ENCODE measurements at regions not wholly inside any gene's neighbourhood (a gene's known extent, or its start where the extent isn't known, plus 50 kb on each side); places are given as distances from the start of the nearest gene placed in this dataset.

DNA sequence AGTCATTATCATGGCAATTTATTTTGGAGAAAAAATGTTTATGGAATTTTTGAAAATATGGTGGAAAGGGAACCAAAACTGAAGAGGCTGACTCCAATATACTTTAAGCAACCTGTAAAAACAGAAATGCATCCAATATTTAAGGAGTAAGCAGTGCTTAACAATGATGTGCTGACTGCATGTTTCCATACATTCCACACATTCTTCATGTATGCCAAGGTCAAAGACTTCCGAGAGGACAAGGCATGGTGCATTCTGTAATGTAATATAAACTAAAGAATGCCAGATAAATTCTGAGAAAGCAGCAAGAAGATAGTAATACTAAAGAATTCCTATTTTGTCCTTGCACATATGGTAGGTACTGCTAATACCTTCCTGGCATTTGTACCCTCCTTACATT is 2015.9 kb upstream of the CDH9 start:
- Histone ChIP-seq H3K4me1 (ENCODE audit: control insufficient read depth in 1 of 2, insufficient read depth in 2 of 2, low read length in 2 of 2) (no peaks in the 10 kb centered on the region), H3K27me3 (ENCODE audit: insufficient read depth, low read length) (no peaks in the 10 kb centered on the region), H3K14ac (ENCODE audit: low read length) (no peak overlapping the region), H2BK12ac (ENCODE audit: low read length) (no peak overlapping the region), H4K12ac (ENCODE audit: low read depth, low read length) (no peak overlapping the region), H3K36me3 (ENCODE audit: control insufficient read depth in 1 of 2, insufficient read depth in 2 of 2, low read length in 2 of 2) (no peaks in the 10 kb centered on the region), H4K8ac (ENCODE audit: low read depth, low read length) (no peak overlapping the region), H2AFZ (ENCODE audit: insufficient read depth, low read length, poor library complexity) (no peak overlapping the region), H3K9me3 (ENCODE audit: insufficient read depth, low read depth, low read length) (no peaks in the 10 kb centered on the region), H3K9ac (ENCODE audit: low read length) (no peak overlapping the region), H3K4me3 (ENCODE audit: low read depth, low read length) (no peak overlapping the region), H3K79me2 (ENCODE audit: control insufficient read depth, insufficient read depth, low read length, poor library complexity) (no peaks in the 10 kb centered on the region), H2BK5ac (ENCODE audit: low read depth, low read length, poor library complexity) (no peak overlapping the region), H3K4ac (ENCODE audit: low read depth, low read length) (no peak overlapping the region), H3K27ac (ENCODE audit: low read depth, low read length) (no peak overlapping the region), H2AK5ac (ENCODE audit: low read length) (no peak overlapping the region), H2BK120ac (ENCODE audit: insufficient read depth, low read length, poor library complexity) (no peak overlapping the region), H3K79me1 (ENCODE audit: low read length) (no peaks in the 10 kb centered on the region), H3K4me2 (ENCODE audit: low read length) (no peak overlapping the region), H3K23ac (ENCODE audit: low read length) (no peak overlapping the region), H4K91ac (ENCODE audit: low read depth, low read length) (no peak overlapping the region), H3K18ac (ENCODE audit: low read length) (no peak overlapping the region)
- no peak for DNase-seq
- no CpG with 5 or more reads among the region's 1 CpG for WGBS (ENCODE audit: extremely low coverage, insufficient coverage, insufficient read length)

DNA sequence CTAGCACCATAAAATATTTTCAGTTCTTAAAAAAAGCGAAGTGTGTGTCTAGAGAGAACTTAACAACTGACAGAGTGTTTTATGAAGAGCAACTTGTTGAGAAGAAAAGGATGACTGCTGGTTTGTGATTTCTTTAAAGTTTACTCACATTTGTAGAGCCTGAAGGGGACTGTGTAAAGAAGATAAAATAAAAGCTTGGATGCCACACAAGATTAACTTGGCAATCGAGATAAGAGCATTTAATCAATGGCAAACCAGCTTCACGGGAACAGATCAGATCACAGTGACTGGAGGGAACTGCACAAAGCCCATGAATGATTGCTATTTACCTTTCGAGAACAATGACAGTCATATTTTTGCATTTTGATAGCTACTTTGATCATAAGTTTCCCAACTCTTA is 2013.1 kb upstream of the CDH9 start:
- Histone ChIP-seq H3K14ac (ENCODE audit: low read length) (no peak overlapping the region), H3K4me2 (ENCODE audit: low read length) (no peak overlapping the region), H3K4me3 (ENCODE audit: low read depth, low read length) (no peak overlapping the region), H3K9ac (ENCODE audit: low read length) (no peak overlapping the region), H2BK12ac (ENCODE audit: low read length) (no peak overlapping the region), H4K12ac (ENCODE audit: low read depth, low read length) (no peak overlapping the region), H3K9me3 (ENCODE audit: insufficient read depth, low read depth, low read length) (no peaks in the 10 kb centered on the region), H3K36me3 (ENCODE audit: control insufficient read depth in 1 of 2, insufficient read depth in 2 of 2, low read length in 2 of 2) (no peaks in the 10 kb centered on the region), H3K4me1 (ENCODE audit: control insufficient read depth in 1 of 2, insufficient read depth in 2 of 2, low read length in 2 of 2) (no peaks in the 10 kb centered on the region), H2AK5ac (ENCODE audit: low read length) (no peak overlapping the region), H4K91ac (ENCODE audit: low read depth, low read length) (no peak overlapping the region), H4K8ac (ENCODE audit: low read depth, low read length) (no peak overlapping the region), H2AFZ (ENCODE audit: insufficient read depth, low read length, poor library complexity) (no peak overlapping the region), H3K23ac (ENCODE audit: low read length) (no peak overlapping the region), H3K79me1 (ENCODE audit: low read length) (no peaks in the 10 kb centered on the region), H2BK5ac (ENCODE audit: low read depth, low read length, poor library complexity) (no peak overlapping the region), H3K27me3 (ENCODE audit: insufficient read depth, low read length) (no peaks in the 10 kb centered on the region), H3K4ac (ENCODE audit: low read depth, low read length) (no peak overlapping the region), H3K27ac (ENCODE audit: low read depth, low read length) (no peak overlapping the region), H3K18ac (ENCODE audit: low read length) (no peak overlapping the region), H3K79me2 (ENCODE audit: control insufficient read depth, insufficient read depth, low read length, poor library complexity) (no peaks in the 10 kb centered on the region), H2BK120ac (ENCODE audit: insufficient read depth, low read length, poor library complexity) (no peak overlapping the region)
- WGBS (ENCODE audit: extremely low coverage, insufficient coverage, insufficient read length), result no CpG with 5 or more reads among the region's 4 CpGs
- no peak for DNase-seq

DNA sequence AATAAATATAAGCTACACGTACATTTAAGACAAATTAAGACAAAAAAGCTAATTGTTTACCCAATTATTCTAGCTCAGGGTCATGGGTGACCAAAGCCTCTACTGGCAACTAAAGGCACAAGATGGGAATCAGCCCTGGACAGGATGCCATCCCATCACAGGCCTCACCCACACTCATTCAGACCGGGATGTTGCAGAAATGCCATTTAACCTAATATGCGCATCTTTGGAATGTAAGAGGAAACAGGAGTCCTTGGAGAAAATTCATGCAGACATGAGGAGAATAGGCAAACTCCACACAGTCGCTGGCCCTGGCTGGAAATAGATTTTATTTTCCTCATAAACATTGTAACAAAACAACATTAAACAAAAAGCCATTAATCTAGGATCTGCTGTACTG is 2003.8 kb upstream of the CDH9 start:
- Histone ChIP-seq H2AK5ac (ENCODE audit: low read length) (no peak overlapping the region), H3K4me2 (ENCODE audit: low read length) (no peak overlapping the region), H2BK120ac (ENCODE audit: insufficient read depth, low read length, poor library complexity) (no peak overlapping the region), H3K14ac (ENCODE audit: low read length) (no peak overlapping the region), H4K91ac (ENCODE audit: low read depth, low read length) (no peak overlapping the region), H3K4me1 (ENCODE audit: control insufficient read depth in 1 of 2, insufficient read depth in 2 of 2, low read length in 2 of 2) (peaks cover 0 to 3% of the 10 kb centered on the region in 2 experiments), H4K12ac (ENCODE audit: low read depth, low read length) (no peak overlapping the region), H2AFZ (ENCODE audit: insufficient read depth, low read length, poor library complexity) (no peak overlapping the region), H3K23ac (ENCODE audit: low read length) (no peak overlapping the region), H3K9ac (ENCODE audit: low read length) (no peak overlapping the region), H2BK5ac (ENCODE audit: low read depth, low read length, poor library complexity) (no peak overlapping the region), H3K27me3 (ENCODE audit: insufficient read depth, low read length) (no peaks in the 10 kb centered on the region), H3K27ac (ENCODE audit: low read depth, low read length) (no peak overlapping the region), H3K79me1 (ENCODE audit: low read length) (no peaks in the 10 kb centered on the region), H3K9me3 (ENCODE audit: insufficient read depth, low read depth, low read length) (no peaks in the 10 kb centered on the region), H4K8ac (ENCODE audit: low read depth, low read length) (no peak overlapping the region), H3K79me2 (ENCODE audit: control insufficient read depth, insufficient read depth, low read length, poor library complexity) (no peaks in the 10 kb centered on the region), H3K18ac (ENCODE audit: low read length) (no peak overlapping the region), H3K4ac (ENCODE audit: low read depth, low read length) (no peak overlapping the region), H3K4me3 (ENCODE audit: low read depth, low read length) (no peak overlapping the region), H2BK12ac (ENCODE audit: low read length) (no peak overlapping the region), H3K36me3 (ENCODE audit: control insufficient read depth in 1 of 2, insufficient read depth in 2 of 2, low read length in 2 of 2) (no peaks in the 10 kb centered on the region)
- WGBS (ENCODE audit: extremely low coverage, insufficient coverage, insufficient read length), result no CpG with 5 or more reads among the region's 4 CpGs
- no peak for DNase-seq

DNA sequence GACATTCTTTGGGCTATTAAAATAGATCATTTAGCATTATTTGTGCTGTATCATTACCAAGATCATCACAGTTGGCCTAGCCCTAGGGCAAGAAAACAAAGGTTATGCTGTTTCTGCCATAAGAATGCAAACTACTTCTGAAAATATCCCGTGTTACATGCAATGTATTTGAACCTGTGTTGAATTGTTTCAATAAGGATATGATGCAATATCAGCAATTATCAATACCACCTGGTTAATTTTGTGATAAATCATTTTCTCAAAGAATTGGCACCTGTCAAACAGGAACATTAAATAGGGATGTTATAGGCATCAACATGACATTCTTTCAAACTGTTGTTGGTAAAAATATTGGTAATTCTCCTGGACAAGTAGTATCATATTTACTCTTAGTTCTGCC is 2002.0 kb upstream of the CDH9 start:
- no peak for DNase-seq
- WGBS (ENCODE audit: extremely low coverage, insufficient coverage, insufficient read length), result no CpG with 5 or more reads among the region's 1 CpG
- no peak overlapping the region for H2BK120ac ChIP-seq (ENCODE audit: insufficient read depth, low read length, poor library complexity)

More for the DNA sequence above, 2002.0 kb upstream of the CDH9 start:
- H3K4me2 ChIP-seq (ENCODE audit: low read length), result no peak overlapping the region
- no peak overlapping the region for H4K12ac ChIP-seq (ENCODE audit: low read depth, low read length)
- no peaks in the 10 kb centered on the region for H3K79me1 ChIP-seq (ENCODE audit: low read length)
- H2BK5ac ChIP-seq (ENCODE audit: low read depth, low read length, poor library complexity), result no peak overlapping the region
- H4K8ac ChIP-seq (ENCODE audit: low read depth, low read length), result no peak overlapping the region
- no peak overlapping the region for H3K27ac ChIP-seq (ENCODE audit: low read depth, low read length)
- no peak overlapping the region for H2AFZ ChIP-seq (ENCODE audit: insufficient read depth, low read length, poor library complexity)
- H3K23ac ChIP-seq (ENCODE audit: low read length), result no peak overlapping the region
- no peak overlapping the region for H3K14ac ChIP-seq (ENCODE audit: low read length)
- H2AK5ac ChIP-seq (ENCODE audit: low read length), result no peak overlapping the region
- H3K18ac ChIP-seq (ENCODE audit: low read length), result no peak overlapping the region
- no peaks in the 10 kb centered on the region for H3K79me2 ChIP-seq (ENCODE audit: control insufficient read depth, insufficient read depth, low read length, poor library complexity)
- no peak overlapping the region for H4K91ac ChIP-seq (ENCODE audit: low read depth, low read length)
- no peak overlapping the region for H3K9ac ChIP-seq (ENCODE audit: low read length)
- H3K27me3 ChIP-seq (ENCODE audit: insufficient read depth, low read length), result no peaks in the 10 kb centered on the region
- no peaks in the 10 kb centered on the region for H3K9me3 ChIP-seq (ENCODE audit: insufficient read depth, low read depth, low read length)
- no peak overlapping the region for H2BK12ac ChIP-seq (ENCODE audit: low read length)
- no peaks in the 10 kb centered on the region for H3K36me3 ChIP-seq (ENCODE audit: control insufficient read depth in 1 of 2, insufficient read depth in 2 of 2, low read length in 2 of 2)
- H3K4me3 ChIP-seq (ENCODE audit: low read depth, low read length), result no peak overlapping the region
- H3K4ac ChIP-seq (ENCODE audit: low read depth, low read length), result no peak overlapping the region
- H3K4me1 ChIP-seq (ENCODE audit: control insufficient read depth in 1 of 2, insufficient read depth in 2 of 2, low read length in 2 of 2), result peaks cover 0 to 3% of the 10 kb centered on the region in 2 experiments
